ENCODE measurements at regions not wholly inside any gene's neighbourhood (a gene's known extent, or its start where the extent isn't known, plus 50 kb on each side); places are given as distances from the start of the nearest gene placed in this dataset.
"Not testable (repeated sequence)": the region's sequence is repeated elsewhere in the genome, so short reads cannot be mapped to it uniquely, and the experiment has no call there.

GRCh38 chr1:243963571-243963970 lies 87.5 kb upstream of the ZBTB18 start:
- Histone ChIP-seq H3K4me1 (ENCODE audit: control insufficient read depth in 1 of 2, extremely low read depth in 1 of 2, insufficient read depth in 2 of 2, low read length in 2 of 2) (no peaks in the 10 kb centered on the region), H3K36me3 (ENCODE audit: control insufficient read depth in 2 of 2, extremely low read depth in 1 of 2, insufficient read depth in 1 of 2, low read length in 1 of 2) (no peaks in the 10 kb centered on the region), H3K9me3 (no peaks in the 10 kb centered on the region), H3K4me3 (ENCODE audit: control insufficient read depth in 1 of 2, extremely low read depth in 1 of 2, low read length in 1 of 2) (no peak overlapping the region), H3K27me3 (replicated peaks in 1 of 2; ENCODE audit: control insufficient read depth in 2 of 2, extremely low read depth in 1 of 2, insufficient read depth in 2 of 2, low read length in 1 of 2) (no peaks in the 10 kb centered on the region), H3K27ac (ENCODE audit: low read length) (no peak overlapping the region)
- no peak overlapping the region for H3K27ac Mint-ChIP-seq
- DNase-seq (no peak), ATAC-seq (replicated peaks in 1 of 4) (no peak)
- no CpG with 5 or more reads among the region's 3 CpGs for WGBS (ENCODE audit: insufficient coverage)
- POLR2A ChIA-PET, result no interaction called here
- no peak overlapping the region for H3K4me3 Mint-ChIP-seq
- peaks cover 6 to 13% of the 10 kb centered on the region in 2 donors for H3K27me3 Mint-ChIP-seq
- CTCF ChIA-PET, result no interaction called here
- H3K4me1 Mint-ChIP-seq, result no peaks in the 10 kb centered on the region
- H3K36me3 Mint-ChIP-seq, result no peaks in the 10 kb centered on the region
- no peaks in the 10 kb centered on the region for H3K9me3 Mint-ChIP-seq

GRCh38 chr1:243962541-243962940 lies 88.5 kb upstream of the ZBTB18 start:
- H3K36me3 ChIP-seq (ENCODE audit: control insufficient read depth in 2 of 2, extremely low read depth in 1 of 2, insufficient read depth in 1 of 2, low read length in 1 of 2), result no peaks in the 10 kb centered on the region
- Mint-ChIP-seq H3K36me3 (no peaks in the 10 kb centered on the region), H3K4me1 (no peaks in the 10 kb centered on the region), H3K27me3 (peaks cover 10 to 14% of the 10 kb centered on the region in 2 donors), H3K9me3 (no peaks in the 10 kb centered on the region), H3K4me3 (no peak overlapping the region), H3K27ac (no peak overlapping the region)
- H3K27me3 ChIP-seq (replicated peaks in 1 of 2; ENCODE audit: control insufficient read depth in 2 of 2, extremely low read depth in 1 of 2, insufficient read depth in 2 of 2, low read length in 1 of 2), result no peaks in the 10 kb centered on the region
- ATAC-seq (replicated peaks in 1 of 4) (no peak), DNase-seq (no peak)
- no peak overlapping the region for H3K27ac ChIP-seq (ENCODE audit: low read length)
- POLR2A ChIA-PET, result no interaction called here
- CTCF ChIA-PET, result interaction anchor here in 1 of 2 donors (1.2 kb wide), 1 partner anchor 92 kb away, joined by 3 read pairs; no protein-coding TSS in a partner anchor
- no CpG with 5 or more reads among the region's 3 CpGs for WGBS (ENCODE audit: insufficient coverage)
- H3K4me1 ChIP-seq (ENCODE audit: control insufficient read depth in 1 of 2, extremely low read depth in 1 of 2, insufficient read depth in 2 of 2, low read length in 2 of 2), result no peaks in the 10 kb centered on the region
- H3K4me3 ChIP-seq (ENCODE audit: control insufficient read depth in 1 of 2, extremely low read depth in 1 of 2, low read length in 1 of 2), result no peak overlapping the region
- H3K9me3 ChIP-seq, result no peaks in the 10 kb centered on the region

DNA sequence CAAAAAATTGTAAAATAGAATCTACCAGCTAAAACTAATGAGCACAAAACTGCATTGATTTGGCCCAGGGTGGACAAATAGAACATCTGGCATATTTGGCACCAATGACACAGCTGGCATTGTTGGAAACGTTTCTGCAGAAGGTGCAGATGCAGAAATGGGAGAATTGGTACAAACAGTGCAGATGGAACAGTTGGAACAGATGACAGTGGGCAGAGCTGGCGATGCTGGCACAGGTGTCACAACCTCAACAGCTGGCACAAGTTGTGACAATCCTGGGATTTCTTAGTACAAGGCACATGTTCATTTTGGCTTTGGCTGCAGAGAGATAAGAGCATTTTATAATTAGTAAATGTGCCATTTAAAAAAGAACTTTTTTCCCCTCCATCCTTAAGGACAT lies 91.1 kb upstream of the ZBTB18 start:
- Mint-ChIP-seq H3K4me3 (no peak overlapping the region), H3K27me3 (peaks cover 10 to 21% of the 10 kb centered on the region in 2 donors), H3K4me1 (no peaks in the 10 kb centered on the region), H3K9me3 (no peaks in the 10 kb centered on the region), H3K36me3 (no peaks in the 10 kb centered on the region), H3K27ac (no peak overlapping the region)
- Histone ChIP-seq H3K27ac (ENCODE audit: low read length) (no peak overlapping the region), H3K9me3 (no peaks in the 10 kb centered on the region), H3K4me1 (ENCODE audit: control insufficient read depth in 1 of 2, extremely low read depth in 1 of 2, insufficient read depth in 2 of 2, low read length in 2 of 2) (no peaks in the 10 kb centered on the region), H3K36me3 (ENCODE audit: control insufficient read depth in 2 of 2, extremely low read depth in 1 of 2, insufficient read depth in 1 of 2, low read length in 1 of 2) (no peaks in the 10 kb centered on the region), H3K4me3 (ENCODE audit: control insufficient read depth in 1 of 2, extremely low read depth in 1 of 2, low read length in 1 of 2) (no peak overlapping the region), H3K27me3 (replicated peaks in 1 of 2; ENCODE audit: control insufficient read depth in 2 of 2, extremely low read depth in 1 of 2, insufficient read depth in 2 of 2, low read length in 1 of 2) (peaks cover 0 to 5% of the 10 kb centered on the region in 2 experiments)
- ChIA-PET POLR2A (no interaction called here), CTCF (interaction anchor here in 1 of 2 donors (0.7 kb wide), 1 partner anchor 437 kb away, joined by 3 read pairs; no protein-coding TSS in a partner anchor)
- ATAC-seq (replicated peaks in 1 of 4), result no peak
- WGBS (ENCODE audit: insufficient coverage), result 50% methylated on average over 2 of the region's 2 CpGs
- no peak for DNase-seq

GRCh38 chr1:243957141-243957540 lies 93.9 kb upstream of the ZBTB18 start:
- CTCF ChIA-PET, result interaction anchor here in 1 of 2 donors (0.6 kb wide), 1 partner anchor 359 kb away, joined by 3 read pairs; no protein-coding TSS in a partner anchor
- POLR2A ChIA-PET, result interaction anchor here in 1 of 2 donors (0.6 kb wide), 1 partner anchor 98 kb away, joined by 5 read pairs; no protein-coding TSS in a partner anchor
- Histone ChIP-seq H3K9me3 (no peaks in the 10 kb centered on the region), H3K4me1 (ENCODE audit: control insufficient read depth in 1 of 2, extremely low read depth in 1 of 2, insufficient read depth in 2 of 2, low read length in 2 of 2) (no peaks in the 10 kb centered on the region), H3K27ac (ENCODE audit: low read length) (no peak overlapping the region), H3K27me3 (replicated peaks in 1 of 2; ENCODE audit: control insufficient read depth in 2 of 2, extremely low read depth in 1 of 2, insufficient read depth in 2 of 2, low read length in 1 of 2) (peaks cover 0 to 9% of the 10 kb centered on the region in 2 experiments), H3K36me3 (ENCODE audit: control insufficient read depth in 2 of 2, extremely low read depth in 1 of 2, insufficient read depth in 1 of 2, low read length in 1 of 2) (no peaks in the 10 kb centered on the region), H3K4me3 (ENCODE audit: control insufficient read depth in 1 of 2, extremely low read depth in 1 of 2, low read length in 1 of 2) (no peak overlapping the region)
- Mint-ChIP-seq H3K9me3 (no peaks in the 10 kb centered on the region), H3K4me3 (no peak overlapping the region), H3K27me3 (peaks cover 10 to 21% of the 10 kb centered on the region in 2 donors), H3K36me3 (no peaks in the 10 kb centered on the region), H3K4me1 (no peaks in the 10 kb centered on the region), H3K27ac (no peak overlapping the region)
- ATAC-seq (replicated peaks in 1 of 4), result no peak
- DNase-seq, result no peak

DNA sequence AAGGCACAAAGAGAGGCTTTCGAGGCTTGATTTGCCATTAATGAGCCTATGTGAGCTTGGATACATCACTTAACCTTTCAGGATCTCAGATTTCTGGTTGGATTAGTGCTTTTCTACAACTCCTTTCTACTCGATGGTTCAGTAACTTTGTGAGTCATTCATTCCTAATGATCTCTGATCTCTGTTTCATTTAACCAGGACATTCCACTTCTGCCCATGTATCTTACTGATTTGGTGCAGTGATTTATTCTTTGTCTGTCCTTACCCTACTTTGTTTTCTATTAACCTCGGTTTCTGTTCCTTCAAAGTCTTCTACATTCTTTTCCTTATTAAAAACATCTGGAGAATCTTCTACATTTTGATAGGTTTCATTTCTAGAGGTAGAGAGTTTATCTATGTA lies 94.6 kb upstream of the ZBTB18 start:
- Mint-ChIP-seq H3K9me3 (no peaks in the 10 kb centered on the region), H3K27me3 (peaks cover 10 to 21% of the 10 kb centered on the region in 2 donors), H3K4me3 (no peak overlapping the region), H3K36me3 (no peaks in the 10 kb centered on the region), H3K27ac (no peak overlapping the region), H3K4me1 (no peaks in the 10 kb centered on the region)
- WGBS (ENCODE audit: insufficient coverage), result no CpG with 5 or more reads among the region's 3 CpGs
- Histone ChIP-seq H3K4me1 (ENCODE audit: control insufficient read depth in 1 of 2, extremely low read depth in 1 of 2, insufficient read depth in 2 of 2, low read length in 2 of 2) (no peaks in the 10 kb centered on the region), H3K27ac (ENCODE audit: low read length) (no peak overlapping the region), H3K9me3 (no peaks in the 10 kb centered on the region), H3K36me3 (ENCODE audit: control insufficient read depth in 2 of 2, extremely low read depth in 1 of 2, insufficient read depth in 1 of 2, low read length in 1 of 2) (no peaks in the 10 kb centered on the region), H3K4me3 (ENCODE audit: control insufficient read depth in 1 of 2, extremely low read depth in 1 of 2, low read length in 1 of 2) (no peak overlapping the region), H3K27me3 (replicated peaks in 1 of 2; ENCODE audit: control insufficient read depth in 2 of 2, extremely low read depth in 1 of 2, insufficient read depth in 2 of 2, low read length in 1 of 2) (peaks cover 0 to 10% of the 10 kb centered on the region in 2 experiments)
- ATAC-seq (replicated peaks in 1 of 4) (no peak), DNase-seq (no peak)
- POLR2A ChIA-PET, result no interaction called here
- CTCF ChIA-PET, result interaction anchor here in 1 of 2 donors (0.5 kb wide), 1 partner anchor 14 kb away, joined by 3 read pairs; no protein-coding TSS in a partner anchor

DNA sequence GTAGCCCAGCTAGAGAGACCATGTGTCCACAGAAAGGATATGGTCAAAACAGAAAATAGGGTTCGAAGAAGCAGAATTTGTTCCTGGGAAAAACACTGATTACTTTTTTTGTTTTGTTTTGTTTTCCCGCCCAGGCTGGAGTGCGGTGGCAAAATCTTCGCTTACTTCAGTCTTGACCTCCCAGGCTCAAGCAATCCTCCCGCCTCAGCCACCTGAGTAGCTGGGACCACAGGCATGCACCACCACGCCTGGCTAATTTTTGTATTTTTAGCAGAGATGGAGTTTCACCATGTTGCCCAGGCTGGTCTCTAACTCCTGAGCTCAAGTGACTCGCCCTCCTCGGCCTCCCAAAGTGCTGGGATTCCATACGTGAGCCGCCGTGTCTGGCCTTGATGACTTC lies 99.9 kb upstream of the ZBTB18 start:
- H3K27me3 Mint-ChIP-seq; H3K36me3 ChIP-seq (ENCODE audit: control insufficient read depth in 2 of 2, extremely low read depth in 1 of 2, insufficient read depth in 1 of 2, low read length in 1 of 2); H3K4me1 ChIP-seq (ENCODE audit: control insufficient read depth in 1 of 2, extremely low read depth in 1 of 2, insufficient read depth in 2 of 2, low read length in 2 of 2); DNase-seq; H3K4me3 ChIP-seq (ENCODE audit: control insufficient read depth in 1 of 2, extremely low read depth in 1 of 2, low read length in 1 of 2); H3K27ac ChIP-seq (ENCODE audit: low read length); H3K9me3 Mint-ChIP-seq; H3K36me3 Mint-ChIP-seq; H3K27ac Mint-ChIP-seq; H3K9me3 ChIP-seq; H3K4me3 Mint-ChIP-seq; POLR2A ChIA-PET; ATAC-seq (replicated peaks in 1 of 4); H3K4me1 Mint-ChIP-seq: not testable (repeated sequence)
- WGBS (ENCODE audit: insufficient coverage), result 97% methylated on average over 4 of the region's 11 CpGs
- peaks cover 0 to 12% of the 10 kb centered on the region in 2 experiments for H3K27me3 ChIP-seq (replicated peaks in 1 of 2; ENCODE audit: control insufficient read depth in 2 of 2, extremely low read depth in 1 of 2, insufficient read depth in 2 of 2, low read length in 1 of 2)
- CTCF ChIA-PET, result interaction anchor here in 1 of 2 donors (0.6 kb wide), 1 partner anchor 305 kb away, joined by 8 read pairs; no protein-coding TSS in a partner anchor

- CTCF ChIA-PET, result interaction anchor here in 1 of 2 donors (0.6 kb wide), 1 partner anchor 202 kb away, joined by 3 read pairs; no protein-coding TSS in a partner anchor
- Mint-ChIP-seq H3K36me3 (no peaks in the 10 kb centered on the region), H3K9me3 (no peaks in the 10 kb centered on the region), H3K27ac (no peak overlapping the region), H3K4me1 (no peaks in the 10 kb centered on the region), H3K4me3 (no peak overlapping the region), H3K27me3 (no peaks in the 10 kb centered on the region)
- Histone ChIP-seq H3K27ac (ENCODE audit: low read length) (no peak overlapping the region), H3K27me3 (replicated peaks in 1 of 2; ENCODE audit: control insufficient read depth in 2 of 2, extremely low read depth in 1 of 2, insufficient read depth in 2 of 2, low read length in 1 of 2) (peaks cover 0 to 7% of the 10 kb centered on the region in 2 experiments), H3K4me3 (ENCODE audit: control insufficient read depth in 1 of 2, extremely low read depth in 1 of 2, low read length in 1 of 2) (no peak overlapping the region), H3K36me3 (ENCODE audit: control insufficient read depth in 2 of 2, extremely low read depth in 1 of 2, insufficient read depth in 1 of 2, low read length in 1 of 2) (no peaks in the 10 kb centered on the region), H3K9me3 (no peaks in the 10 kb centered on the region), H3K4me1 (ENCODE audit: control insufficient read depth in 1 of 2, extremely low read depth in 1 of 2, insufficient read depth in 2 of 2, low read length in 2 of 2) (no peaks in the 10 kb centered on the region)
- no peak for ATAC-seq (replicated peaks in 1 of 4)
- 95% methylated on average over 2 of the region's 3 CpGs for WGBS (ENCODE audit: insufficient coverage)
- POLR2A ChIA-PET, result no interaction called here
- DNase-seq, result no peak
Measured at GRCh38 chr1:243950166-243950565, 100.1 kb upstream of the AKT3 start.

Measured in T-cell (primary cell).